Prostate gland (tissue), 2 donors: ENCODE measurements at regions not wholly inside any gene's neighbourhood (a gene's known extent, or its start where the extent isn't known, plus 50 kb on each side); places are given as distances from the start of the nearest gene placed in this dataset.

Source experiments
- POLR2A ChIP-seq: fragments of 450-650 bp; IDR thresholded peaks from one replicate; pipeline ENCODE4 v1.6.1; 2016; ENCODE audit warnings: antibody characterized with exemption, mild to moderate bottlenecking
- TF ChIP-seq, protein P1 (sequence below), 4 experiments: fragments of 200-600 bp in 2 of 4; fragments of 450-650 bp in 2 of 4; sonication (generic) in 2 of 4; IDR thresholded peaks; 1 replicate in 3 of 4; 2 replicates in 1 of 4; pipeline ENCODE4 v1.5.1; 2016 to 2019; ENCODE audit warnings: antibody characterized with exemption in 4 of 4, mild to moderate bottlenecking in 2 of 4, moderate library complexity in 2 of 4

DNA sequence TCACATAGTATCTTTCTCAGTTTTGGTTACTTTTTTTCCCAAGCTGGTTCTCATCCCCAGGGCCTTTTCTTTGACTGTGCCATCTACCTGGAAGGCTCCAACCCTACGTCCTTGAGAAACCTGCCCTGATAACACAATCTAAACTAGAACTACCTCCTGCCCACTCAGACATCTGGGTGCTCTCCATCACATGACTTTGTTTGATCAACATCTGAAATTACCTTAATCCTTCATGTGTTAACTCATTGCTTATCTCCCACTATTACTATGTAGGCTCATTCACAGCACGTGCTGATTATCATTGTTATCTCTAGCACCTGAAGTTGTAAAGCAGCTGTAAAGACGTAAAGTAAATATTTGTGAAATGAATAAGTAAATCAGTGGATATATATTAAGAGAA, 784.0 kb downstream of the TMTC2 start:
- TF ChIP-seq, protein P1, sequence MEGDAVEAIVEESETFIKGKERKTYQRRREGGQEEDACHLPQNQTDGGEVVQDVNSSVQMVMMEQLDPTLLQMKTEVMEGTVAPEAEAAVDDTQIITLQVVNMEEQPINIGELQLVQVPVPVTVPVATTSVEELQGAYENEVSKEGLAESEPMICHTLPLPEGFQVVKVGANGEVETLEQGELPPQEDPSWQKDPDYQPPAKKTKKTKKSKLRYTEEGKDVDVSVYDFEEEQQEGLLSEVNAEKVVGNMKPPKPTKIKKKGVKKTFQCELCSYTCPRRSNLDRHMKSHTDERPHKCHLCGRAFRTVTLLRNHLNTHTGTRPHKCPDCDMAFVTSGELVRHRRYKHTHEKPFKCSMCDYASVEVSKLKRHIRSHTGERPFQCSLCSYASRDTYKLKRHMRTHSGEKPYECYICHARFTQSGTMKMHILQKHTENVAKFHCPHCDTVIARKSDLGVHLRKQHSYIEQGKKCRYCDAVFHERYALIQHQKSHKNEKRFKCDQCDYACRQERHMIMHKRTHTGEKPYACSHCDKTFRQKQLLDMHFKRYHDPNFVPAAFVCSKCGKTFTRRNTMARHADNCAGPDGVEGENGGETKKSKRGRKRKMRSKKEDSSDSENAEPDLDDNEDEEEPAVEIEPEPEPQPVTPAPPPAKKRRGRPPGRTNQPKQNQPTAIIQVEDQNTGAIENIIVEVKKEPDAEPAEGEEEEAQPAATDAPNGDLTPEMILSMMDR (IDR thresholded peaks at IDR 0.05), result no peak
- TF ChIP-seq POLR2A, result no peak
